ENCODE measurements at regions not wholly inside any gene's neighbourhood (a gene's known extent, or its start where the extent isn't known, plus 50 kb on each side); places are given as distances from the start of the nearest gene placed in this dataset.

DNA sequence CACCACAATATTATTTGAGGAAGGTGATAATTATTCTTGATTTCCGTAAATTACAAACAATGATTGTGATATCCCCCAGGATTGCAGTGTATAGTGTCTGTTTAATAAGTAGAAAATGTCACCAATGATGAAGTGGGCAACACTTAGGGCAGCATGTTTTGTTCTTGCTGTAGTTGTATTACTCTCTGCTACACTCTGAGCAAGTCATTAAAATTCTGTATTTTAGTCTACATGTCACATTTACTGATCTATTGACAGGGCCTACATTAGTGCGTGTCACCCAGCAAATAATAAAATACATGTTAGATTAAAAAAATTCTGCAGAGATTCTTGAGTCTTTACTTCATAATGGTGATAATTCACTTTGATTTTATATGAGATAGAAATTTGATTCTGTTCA, 247.6 kb downstream of the TMX3 start:
- TF ChIP-seq, protein P1, sequence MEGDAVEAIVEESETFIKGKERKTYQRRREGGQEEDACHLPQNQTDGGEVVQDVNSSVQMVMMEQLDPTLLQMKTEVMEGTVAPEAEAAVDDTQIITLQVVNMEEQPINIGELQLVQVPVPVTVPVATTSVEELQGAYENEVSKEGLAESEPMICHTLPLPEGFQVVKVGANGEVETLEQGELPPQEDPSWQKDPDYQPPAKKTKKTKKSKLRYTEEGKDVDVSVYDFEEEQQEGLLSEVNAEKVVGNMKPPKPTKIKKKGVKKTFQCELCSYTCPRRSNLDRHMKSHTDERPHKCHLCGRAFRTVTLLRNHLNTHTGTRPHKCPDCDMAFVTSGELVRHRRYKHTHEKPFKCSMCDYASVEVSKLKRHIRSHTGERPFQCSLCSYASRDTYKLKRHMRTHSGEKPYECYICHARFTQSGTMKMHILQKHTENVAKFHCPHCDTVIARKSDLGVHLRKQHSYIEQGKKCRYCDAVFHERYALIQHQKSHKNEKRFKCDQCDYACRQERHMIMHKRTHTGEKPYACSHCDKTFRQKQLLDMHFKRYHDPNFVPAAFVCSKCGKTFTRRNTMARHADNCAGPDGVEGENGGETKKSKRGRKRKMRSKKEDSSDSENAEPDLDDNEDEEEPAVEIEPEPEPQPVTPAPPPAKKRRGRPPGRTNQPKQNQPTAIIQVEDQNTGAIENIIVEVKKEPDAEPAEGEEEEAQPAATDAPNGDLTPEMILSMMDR (IDR thresholded peaks at IDR 0.05): no peak
- no peak for TF ChIP-seq POLR2A (IDR thresholded peaks at IDR 0.05)

Measured in ovary (tissue), 3 donors.